ENCODE measurements at regions not wholly inside any gene's neighbourhood (a gene's known extent, or its start where the extent isn't known, plus 50 kb on each side); places are given as distances from the start of the nearest gene placed in this dataset.

GRCh38 chr1:59220356-59220755 is 76.5 kb upstream of the FGGY start:
- Histone ChIP-seq H3K79me1 (ENCODE audit: low read depth, low read length) (no peaks in the 10 kb centered on the region), H3K36me3 (replicated peaks in 1 of 2; ENCODE audit: control insufficient read depth in 2 of 2, insufficient read depth in 2 of 2, low read length in 2 of 2) (no peaks in the 10 kb centered on the region), H2AFZ (ENCODE audit: low read length) (no peak overlapping the region), H2AK5ac (ENCODE audit: low read depth, low read length) (no peak overlapping the region), H3K27me3 (ENCODE audit: control insufficient read depth in 3 of 3, insufficient read depth in 3 of 3, low read depth in 1 of 3, low read length in 3 of 3) (no peaks in the 10 kb centered on the region), H3K23ac (ENCODE audit: low read depth, low read length, poor library complexity) (no peak overlapping the region), H3K9ac (ENCODE audit: low read depth, low read length, poor library complexity) (no peak overlapping the region), H2BK12ac (ENCODE audit: low read length) (no peak overlapping the region), H3K4ac (ENCODE audit: low read length) (no peak overlapping the region), H3K4me1 (ENCODE audit: control insufficient read depth in 2 of 2, insufficient read depth in 1 of 2, low read depth in 1 of 2, low read length in 2 of 2) (peaks cover 0 to 5% of the 10 kb centered on the region in 2 donors), H3K14ac (ENCODE audit: low read length) (no peak overlapping the region), H2BK15ac (ENCODE audit: low read length) (no peak overlapping the region), H3K27ac (replicated peaks; ENCODE audit: low read length) (no peak overlapping the region), H4K8ac (ENCODE audit: low read depth, low read length) (no peak overlapping the region), H4K91ac (ENCODE audit: low read depth, low read length, poor library complexity) (no peak overlapping the region), H3K4me2 (ENCODE audit: insufficient read depth, low read length, poor library complexity, severe bottlenecking) (no peak overlapping the region), H3K18ac (ENCODE audit: low read length) (peak overlapping the region; percentile 1), H2BK120ac (ENCODE audit: low read depth, low read length) (no peak overlapping the region), H2BK5ac (ENCODE audit: low read length) (no peak overlapping the region), H3K4me3 (ENCODE audit: low read length in 2 of 2) (no peak overlapping the region), H3K9me3 (replicated peaks in 1 of 2; ENCODE audit: control insufficient read depth in 2 of 2, insufficient read depth in 1 of 2, low read depth in 1 of 2, low read length in 2 of 2) (peaks cover 0 to 15% of the 10 kb centered on the region in 2 donors)
- WGBS, 2 donors (ENCODE audit: extremely low coverage in 2 of 2, insufficient read length in 2 of 2, insufficient replicate concordance in 1 of 2), result no CpG with 5 or more reads among the region's 5 CpGs
- no peak for DNase-seq (ENCODE audit: low spot score)

DNA sequence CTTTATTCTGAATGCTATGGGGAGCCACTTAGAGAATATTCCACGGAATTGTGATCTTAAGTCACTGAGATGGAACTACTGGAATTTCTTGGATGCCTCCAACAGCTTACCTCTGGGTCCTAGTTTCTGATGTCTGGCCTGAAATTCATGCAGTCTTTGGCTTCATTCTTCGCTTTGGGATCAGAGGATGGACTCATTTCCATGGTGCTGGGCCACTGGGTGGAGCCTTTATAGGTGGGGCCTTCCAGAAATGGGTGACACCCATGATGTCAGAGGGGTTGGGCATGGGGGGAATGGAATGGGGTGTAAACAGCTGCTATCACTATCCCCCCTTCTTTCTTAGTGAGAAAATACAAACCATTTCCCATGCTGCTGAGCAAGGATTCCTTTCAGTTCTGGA is 73.7 kb upstream of the FGGY start:
- Histone ChIP-seq H3K4me2 (ENCODE audit: insufficient read depth, low read length, poor library complexity, severe bottlenecking) (no peak overlapping the region), H3K14ac (ENCODE audit: low read length) (no peak overlapping the region), H2BK12ac (ENCODE audit: low read length) (no peak overlapping the region), H3K4me3 (ENCODE audit: low read length in 2 of 2) (no peak overlapping the region), H2BK120ac (ENCODE audit: low read depth, low read length) (no peak overlapping the region), H3K18ac (ENCODE audit: low read length) (no peak overlapping the region), H2AFZ (ENCODE audit: low read length) (no peak overlapping the region), H2AK5ac (ENCODE audit: low read depth, low read length) (no peak overlapping the region), H3K4ac (ENCODE audit: low read length) (no peak overlapping the region), H2BK5ac (ENCODE audit: low read length) (no peak overlapping the region), H2BK15ac (ENCODE audit: low read length) (no peak overlapping the region), H4K8ac (ENCODE audit: low read depth, low read length) (no peak overlapping the region), H3K27ac (replicated peaks; ENCODE audit: low read length) (no peak overlapping the region), H4K91ac (ENCODE audit: low read depth, low read length, poor library complexity) (no peak overlapping the region), H3K9ac (ENCODE audit: low read depth, low read length, poor library complexity) (no peak overlapping the region), H3K79me1 (ENCODE audit: low read depth, low read length) (no peaks in the 10 kb centered on the region), H3K27me3 (ENCODE audit: control insufficient read depth in 3 of 3, insufficient read depth in 3 of 3, low read depth in 1 of 3, low read length in 3 of 3) (no peaks in the 10 kb centered on the region), H3K9me3 (replicated peaks in 1 of 2; ENCODE audit: control insufficient read depth in 2 of 2, insufficient read depth in 1 of 2, low read depth in 1 of 2, low read length in 2 of 2) (peaks cover 0 to under 1% of the 10 kb centered on the region in 2 donors), H3K23ac (ENCODE audit: low read depth, low read length, poor library complexity) (no peak overlapping the region), H3K36me3 (replicated peaks in 1 of 2; ENCODE audit: control insufficient read depth in 2 of 2, insufficient read depth in 2 of 2, low read length in 2 of 2) (no peaks in the 10 kb centered on the region), H3K4me1 (ENCODE audit: control insufficient read depth in 2 of 2, insufficient read depth in 1 of 2, low read depth in 1 of 2, low read length in 2 of 2) (peaks cover 0 to 4% of the 10 kb centered on the region in 2 donors)
- no CpG with 5 or more reads among the region's 2 CpGs for WGBS, 2 donors (ENCODE audit: extremely low coverage in 2 of 2, insufficient read length in 2 of 2, insufficient replicate concordance in 1 of 2)
- DNase-seq (ENCODE audit: low spot score), result no peak

GRCh38 chr1:59223989-59224634 is 72.8 kb upstream of the FGGY start:
- H3K9me3 ChIP-seq (replicated peaks in 1 of 2; ENCODE audit: control insufficient read depth in 2 of 2, insufficient read depth in 1 of 2, low read depth in 1 of 2, low read length in 2 of 2), result no peaks in the 10 kb centered on the region
- no peak overlapping the region for H3K23ac ChIP-seq (ENCODE audit: low read depth, low read length, poor library complexity)
- H3K27me3 ChIP-seq (ENCODE audit: control insufficient read depth in 3 of 3, insufficient read depth in 3 of 3, low read depth in 1 of 3, low read length in 3 of 3), result no peaks in the 10 kb centered on the region
- H2AFZ ChIP-seq (ENCODE audit: low read length), result no peak overlapping the region
- H3K79me1 ChIP-seq (ENCODE audit: low read depth, low read length), result no peaks in the 10 kb centered on the region
- no peak overlapping the region for H3K18ac ChIP-seq (ENCODE audit: low read length)
- no peak overlapping the region for H2BK15ac ChIP-seq (ENCODE audit: low read length)
- DNase-seq (ENCODE audit: low spot score), result no peak
- H2AK5ac ChIP-seq (ENCODE audit: low read depth, low read length), result no peak overlapping the region
- no peak overlapping the region for H2BK120ac ChIP-seq (ENCODE audit: low read depth, low read length)
- no CpG with 5 or more reads among the region's 3 CpGs for WGBS, 2 donors (ENCODE audit: extremely low coverage in 2 of 2, insufficient read length in 2 of 2, insufficient replicate concordance in 1 of 2)
- H3K9ac ChIP-seq (ENCODE audit: low read depth, low read length, poor library complexity), result no peak overlapping the region
- H3K36me3 ChIP-seq (replicated peaks in 1 of 2; ENCODE audit: control insufficient read depth in 2 of 2, insufficient read depth in 2 of 2, low read length in 2 of 2), result no peaks in the 10 kb centered on the region
- no peak overlapping the region for H2BK12ac ChIP-seq (ENCODE audit: low read length)
- no peak overlapping the region for H4K8ac ChIP-seq (ENCODE audit: low read depth, low read length)
- H3K4me3 ChIP-seq (ENCODE audit: low read length in 2 of 2), result no peak overlapping the region
- no peak overlapping the region for H2BK5ac ChIP-seq (ENCODE audit: low read length)
- no peak overlapping the region for H3K4me2 ChIP-seq (ENCODE audit: insufficient read depth, low read length, poor library complexity, severe bottlenecking)
- no peak overlapping the region for H3K14ac ChIP-seq (ENCODE audit: low read length)
- H3K27ac ChIP-seq (replicated peaks; ENCODE audit: low read length), result no peak overlapping the region
- H3K4me1 ChIP-seq (ENCODE audit: control insufficient read depth in 2 of 2, insufficient read depth in 1 of 2, low read depth in 1 of 2, low read length in 2 of 2), result no peaks in the 10 kb centered on the region
- no peak overlapping the region for H4K91ac ChIP-seq (ENCODE audit: low read depth, low read length, poor library complexity)
- no peak overlapping the region for H3K4ac ChIP-seq (ENCODE audit: low read length)

- Histone ChIP-seq H3K27me3 (ENCODE audit: control insufficient read depth in 3 of 3, insufficient read depth in 3 of 3, low read depth in 1 of 3, low read length in 3 of 3) (no peaks in the 10 kb centered on the region), H3K4me1 (ENCODE audit: control insufficient read depth in 2 of 2, insufficient read depth in 1 of 2, low read depth in 1 of 2, low read length in 2 of 2) (no peaks in the 10 kb centered on the region), H3K79me1 (ENCODE audit: low read depth, low read length) (no peaks in the 10 kb centered on the region), H3K9me3 (replicated peaks in 1 of 2; ENCODE audit: control insufficient read depth in 2 of 2, insufficient read depth in 1 of 2, low read depth in 1 of 2, low read length in 2 of 2) (no peaks in the 10 kb centered on the region), H3K14ac (ENCODE audit: low read length) (no peak overlapping the region), H3K27ac (replicated peaks; ENCODE audit: low read length) (no peak overlapping the region), H3K4ac (ENCODE audit: low read length) (no peak overlapping the region), H2AK5ac (ENCODE audit: low read depth, low read length) (no peak overlapping the region), H3K36me3 (replicated peaks in 1 of 2; ENCODE audit: control insufficient read depth in 2 of 2, insufficient read depth in 2 of 2, low read length in 2 of 2) (no peaks in the 10 kb centered on the region), H3K4me3 (ENCODE audit: low read length in 2 of 2) (no peak overlapping the region), H2BK15ac (ENCODE audit: low read length) (no peak overlapping the region), H3K4me2 (ENCODE audit: insufficient read depth, low read length, poor library complexity, severe bottlenecking) (no peak overlapping the region), H2AFZ (ENCODE audit: low read length) (no peak overlapping the region), H2BK120ac (ENCODE audit: low read depth, low read length) (no peak overlapping the region), H4K91ac (ENCODE audit: low read depth, low read length, poor library complexity) (no peak overlapping the region), H2BK12ac (ENCODE audit: low read length) (no peak overlapping the region), H3K23ac (ENCODE audit: low read depth, low read length, poor library complexity) (no peak overlapping the region), H3K9ac (ENCODE audit: low read depth, low read length, poor library complexity) (no peak overlapping the region), H3K18ac (ENCODE audit: low read length) (no peak overlapping the region), H2BK5ac (ENCODE audit: low read length) (no peak overlapping the region), H4K8ac (ENCODE audit: low read depth, low read length) (no peak overlapping the region)
- no CpG with 5 or more reads among the region's 2 CpGs for WGBS, 2 donors (ENCODE audit: extremely low coverage in 2 of 2, insufficient read length in 2 of 2, insufficient replicate concordance in 1 of 2)
- no peak for DNase-seq (ENCODE audit: low spot score)
Observed at GRCh38 chr1:59225594-59226316, 71.1 kb upstream of the FGGY start.
